ENCODE measurements at regions not wholly inside any gene's neighbourhood (a gene's known extent, or its start where the extent isn't known, plus 50 kb on each side); places are given as distances from the start of the nearest gene placed in this dataset.

DNA sequence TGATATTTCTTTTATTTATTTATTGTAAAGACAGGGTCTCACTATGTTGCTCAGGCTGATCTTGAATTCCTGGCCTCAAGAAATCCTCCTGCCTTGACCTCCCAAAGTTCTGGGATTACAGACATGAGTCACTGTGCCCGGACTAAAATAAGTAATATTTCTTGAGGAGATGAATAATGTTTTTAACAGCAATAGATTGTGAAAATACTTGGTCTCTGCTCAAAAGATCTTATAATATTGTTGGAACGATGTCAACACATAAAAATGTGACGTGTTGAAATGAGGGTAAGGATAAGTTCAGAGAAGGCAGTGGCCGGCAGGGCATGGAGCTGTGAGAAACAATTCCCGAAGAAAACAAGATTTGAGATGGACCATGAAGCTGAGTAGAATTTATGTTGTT is 178.7 kb downstream of the GJA1 start:
- no peak for TF ChIP-seq PHB2 (IDR thresholded peaks at IDR 0.05; ENCODE audit: low read depth)
- TF ChIP-seq, protein P1, sequence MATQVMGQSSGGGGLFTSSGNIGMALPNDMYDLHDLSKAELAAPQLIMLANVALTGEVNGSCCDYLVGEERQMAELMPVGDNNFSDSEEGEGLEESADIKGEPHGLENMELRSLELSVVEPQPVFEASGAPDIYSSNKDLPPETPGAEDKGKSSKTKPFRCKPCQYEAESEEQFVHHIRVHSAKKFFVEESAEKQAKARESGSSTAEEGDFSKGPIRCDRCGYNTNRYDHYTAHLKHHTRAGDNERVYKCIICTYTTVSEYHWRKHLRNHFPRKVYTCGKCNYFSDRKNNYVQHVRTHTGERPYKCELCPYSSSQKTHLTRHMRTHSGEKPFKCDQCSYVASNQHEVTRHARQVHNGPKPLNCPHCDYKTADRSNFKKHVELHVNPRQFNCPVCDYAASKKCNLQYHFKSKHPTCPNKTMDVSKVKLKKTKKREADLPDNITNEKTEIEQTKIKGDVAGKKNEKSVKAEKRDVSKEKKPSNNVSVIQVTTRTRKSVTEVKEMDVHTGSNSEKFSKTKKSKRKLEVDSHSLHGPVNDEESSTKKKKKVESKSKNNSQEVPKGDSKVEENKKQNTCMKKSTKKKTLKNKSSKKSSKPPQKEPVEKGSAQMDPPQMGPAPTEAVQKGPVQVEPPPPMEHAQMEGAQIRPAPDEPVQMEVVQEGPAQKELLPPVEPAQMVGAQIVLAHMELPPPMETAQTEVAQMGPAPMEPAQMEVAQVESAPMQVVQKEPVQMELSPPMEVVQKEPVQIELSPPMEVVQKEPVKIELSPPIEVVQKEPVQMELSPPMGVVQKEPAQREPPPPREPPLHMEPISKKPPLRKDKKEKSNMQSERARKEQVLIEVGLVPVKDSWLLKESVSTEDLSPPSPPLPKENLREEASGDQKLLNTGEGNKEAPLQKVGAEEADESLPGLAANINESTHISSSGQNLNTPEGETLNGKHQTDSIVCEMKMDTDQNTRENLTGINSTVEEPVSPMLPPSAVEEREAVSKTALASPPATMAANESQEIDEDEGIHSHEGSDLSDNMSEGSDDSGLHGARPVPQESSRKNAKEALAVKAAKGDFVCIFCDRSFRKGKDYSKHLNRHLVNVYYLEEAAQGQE (IDR thresholded peaks at IDR 0.05; ENCODE audit: borderline replicate concordance) = no peak
- TF ChIP-seq, protein P1 (CRISPR knock-in tag; IDR thresholded peaks at IDR 0.05; ENCODE audit: low read depth) = no peak

Measured in K562 (cell line).